ENCODE measurements at regions not wholly inside any gene's neighbourhood (a gene's known extent, or its start where the extent isn't known, plus 50 kb on each side); places are given as distances from the start of the nearest gene placed in this dataset.
"Not testable (repeated sequence)": the region's sequence is repeated elsewhere in the genome, so short reads cannot be mapped to it uniquely, and the experiment has no call there.

GRCh38 chr18:57940166-57940660 lies 103.8 kb upstream of the NEDD4L start:
- CTCF ChIA-PET: interaction anchor here (1.7 kb wide), 1 partner anchor 19 kb away, joined by 4 read pairs; no protein-coding TSS in a partner anchor
- POLR2A ChIA-PET: no interaction called here
- H3K36me3 ChIP-seq (ENCODE audit: control insufficient read depth in 1 of 2, insufficient read depth in 2 of 2, low read length in 2 of 2): no peaks in the 10 kb centered on the region
- no peak for TF ChIP-seq EZH2phosphoT487 (IDR thresholded peaks at IDR 0.05; ENCODE audit: borderline replicate concordance)
- TF ChIP-seq ZNF274 (IDR thresholded peaks at IDR 0.05; ENCODE audit: low read depth, low read length): no peak
- TF ChIP-seq CBX3 (IDR thresholded peaks at IDR 0.05; ENCODE audit: low read depth): no peak
- TF ChIP-seq ZBTB33 (IDR thresholded peaks at IDR 0.05; ENCODE audit: extremely low read depth, insufficient replicate concordance, low read length): no peak
- TF ChIP-seq REST (IDR thresholded peaks at IDR 0.05; ENCODE audit: low read depth): no peak
- no peak for TF ChIP-seq ATF3 (IDR thresholded peaks at IDR 0.05)
- no peak for TF ChIP-seq EGR1 (IDR thresholded peaks at IDR 0.05; ENCODE audit: low read depth)
- no peak for TF ChIP-seq MAX (IDR thresholded peaks at IDR 0.05)
- TF ChIP-seq TCF7L2 (IDR thresholded peaks at IDR 0.05; ENCODE audit: borderline replicate concordance, extremely low read depth, insufficient read depth, insufficient read length): no peak
- no peak for TF ChIP-seq SP1 (IDR thresholded peaks at IDR 0.05; ENCODE audit: low read depth)
- TF ChIP-seq CEBPB (IDR thresholded peaks at IDR 0.05; ENCODE audit: low read depth): no peak
- H4K20me1 ChIP-seq (ENCODE audit: insufficient read depth): no peaks in the 10 kb centered on the region
- H3K9me3 ChIP-seq (ENCODE audit: control insufficient read depth in 1 of 2, insufficient read depth in 1 of 2, low read depth in 1 of 2, low read length in 2 of 2): no peaks in the 10 kb centered on the region
- no peaks in the 10 kb centered on the region for H3K27me3 ChIP-seq (ENCODE audit: insufficient read depth, low read length)
- DNase-seq (ENCODE audit: low read depth, low spot score) (no peak), ATAC-seq (no peak)
- no peak overlapping the region for H3K4me2 ChIP-seq (ENCODE audit: low read length)
- H3K9ac ChIP-seq (ENCODE audit: low read length): no peak overlapping the region
- no peak overlapping the region for H2AFZ ChIP-seq (ENCODE audit: low read depth, low read length, poor library complexity, severe bottlenecking)
- BruUV-seq (replicated peaks): no TSS peak
- 0 out of 4 replicates have a peak, but pooled peaks cover 0 to 5% of the 10 kb centered on the region in 2 experiments for H3K4me1 ChIP-seq (ENCODE audit: control insufficient read depth in 1 of 2, insufficient read depth in 2 of 2, low read length in 2 of 2)
- RAD21 ChIA-PET (ENCODE audit: low non-redundant PET in 1 of 2, low total read pairs in 2 of 2, uncharacterized antibody in 2 of 2, unreplicated experiment in 2 of 2): no interaction called here
- H3K27ac ChIP-seq (ENCODE audit: low read depth, low read length): no peak overlapping the region
- intact Hi-C loops (cut with micrococcal nuclease): no loop called here
- H3K9me2 ChIP-seq (ENCODE audit: insufficient read depth): no peaks in the 10 kb centered on the region
- H3K79me2 ChIP-seq (ENCODE audit: insufficient read depth, low read length): no peaks in the 10 kb centered on the region
- no peak overlapping the region for H3K4me3 ChIP-seq (replicated peaks in 1 of 2; ENCODE audit: low read depth in 1 of 2, low read length in 2 of 2)

GRCh38 chr18:57934375-57934774 lies 109.7 kb upstream of the NEDD4L start:
- H3K4me1 ChIP-seq (ENCODE audit: control insufficient read depth in 1 of 2, insufficient read depth in 2 of 2, low read length in 2 of 2); DNase-seq (ENCODE audit: low read depth, low spot score); H3K9ac ChIP-seq (ENCODE audit: low read length); H3K36me3 ChIP-seq (ENCODE audit: control insufficient read depth in 1 of 2, insufficient read depth in 2 of 2, low read length in 2 of 2); H3K9me2 ChIP-seq (ENCODE audit: insufficient read depth); intact Hi-C loops (cut with micrococcal nuclease); H3K79me2 ChIP-seq (ENCODE audit: insufficient read depth, low read length); POLR2A ChIA-PET; RAD21 ChIA-PET (ENCODE audit: low non-redundant PET in 1 of 2, low total read pairs in 2 of 2, uncharacterized antibody in 2 of 2, unreplicated experiment in 2 of 2); H2AFZ ChIP-seq (ENCODE audit: low read depth, low read length, poor library complexity, severe bottlenecking); H3K27me3 ChIP-seq (ENCODE audit: insufficient read depth, low read length); H4K20me1 ChIP-seq (ENCODE audit: insufficient read depth); CTCF ChIA-PET; H3K4me3 ChIP-seq (replicated peaks in 1 of 2; ENCODE audit: low read depth in 1 of 2, low read length in 2 of 2); H3K4me2 ChIP-seq (ENCODE audit: low read length); ATAC-seq; BruUV-seq (replicated peaks); H3K9me3 ChIP-seq (ENCODE audit: control insufficient read depth in 1 of 2, insufficient read depth in 1 of 2, low read depth in 1 of 2, low read length in 2 of 2); H3K27ac ChIP-seq (ENCODE audit: low read depth, low read length): not testable (repeated sequence)
